ENCODE measurements at regions not wholly inside any gene's neighbourhood (a gene's known extent, or its start where the extent isn't known, plus 50 kb on each side); places are given as distances from the start of the nearest gene placed in this dataset.

GRCh38 chr2:152227969-152228592, 52.5 kb upstream of the STAM2 start:
- peak; percentile 40 for DNase-seq (ENCODE audit: low read depth)

DNA sequence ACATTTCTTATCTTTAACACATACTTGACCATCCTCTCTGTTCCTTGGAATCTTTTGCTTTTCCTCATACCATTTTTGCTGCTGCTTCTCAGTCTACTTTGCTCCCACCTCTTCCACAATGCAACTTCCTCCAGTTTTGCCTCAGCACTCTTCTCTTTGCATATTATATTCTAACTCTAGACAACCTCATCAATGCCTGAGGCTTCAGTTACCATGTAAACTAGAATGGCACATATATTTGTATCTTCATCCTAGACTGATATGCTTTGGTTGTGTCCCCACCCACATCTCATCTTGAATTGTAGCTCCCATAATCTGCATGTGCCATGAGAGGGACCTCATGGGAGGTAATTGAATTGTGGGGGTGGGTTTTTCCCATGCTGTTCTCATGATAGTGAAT, 55.9 kb upstream of the STAM2 start:
- DNase-seq (ENCODE audit: low read depth) = no peak

DNA sequence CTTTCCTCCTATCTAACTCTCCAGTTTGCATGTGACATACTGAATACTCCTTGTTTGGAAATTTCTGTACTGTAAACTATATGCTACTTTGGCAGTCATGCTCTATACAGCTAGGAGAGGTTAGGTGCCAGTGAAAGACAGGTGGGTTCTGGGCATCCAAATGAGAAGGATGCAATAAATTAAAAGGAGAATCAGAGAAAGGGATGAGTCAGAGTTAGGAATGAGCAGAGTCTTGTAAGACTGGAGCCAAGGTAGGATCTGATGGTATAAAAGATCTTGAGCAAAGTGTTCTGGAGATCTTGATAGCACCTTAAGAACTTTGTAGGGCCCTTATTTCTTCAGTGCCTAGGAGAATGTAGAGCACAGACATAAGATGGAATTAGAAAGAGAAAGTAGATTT, 58.7 kb upstream of the STAM2 start:
- peak; percentile 5 for DNase-seq (ENCODE audit: low read depth)

DNA sequence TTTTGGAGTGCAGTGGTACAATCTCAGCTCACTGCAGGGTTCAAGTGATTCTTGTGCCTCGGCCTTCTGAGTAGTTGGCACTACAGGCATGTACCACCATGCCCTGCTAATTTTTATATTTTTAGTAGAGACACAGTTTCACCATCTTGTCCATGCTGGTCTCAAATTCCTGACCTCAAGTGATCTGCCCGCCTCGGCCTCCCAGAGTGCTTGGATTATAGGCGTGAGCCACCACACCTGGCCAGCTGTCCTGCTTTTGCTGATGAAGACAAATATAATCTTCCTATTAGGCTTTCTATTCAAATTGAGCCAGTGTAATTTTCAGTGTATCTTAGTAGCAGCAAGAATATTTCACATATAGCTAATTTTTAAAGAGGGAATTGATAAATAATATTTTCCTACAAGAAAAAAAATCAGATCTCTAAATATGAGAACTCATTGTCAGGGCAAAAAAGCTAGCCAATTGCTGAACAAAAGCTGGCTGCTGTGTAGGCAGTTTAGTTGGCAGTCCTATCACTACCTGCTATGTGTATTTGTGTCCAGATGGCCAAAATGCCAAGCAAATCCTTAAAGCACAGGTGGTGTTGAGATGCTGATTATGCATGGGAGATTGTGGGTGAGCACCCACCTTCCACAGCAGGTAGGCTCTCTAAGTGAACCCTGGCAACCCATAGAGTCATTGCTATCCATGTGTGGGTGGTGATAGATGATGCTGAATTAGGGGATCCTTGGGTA, 60.8 kb upstream of the STAM2 start:
- no peak for DNase-seq (ENCODE audit: low read depth)

DNA sequence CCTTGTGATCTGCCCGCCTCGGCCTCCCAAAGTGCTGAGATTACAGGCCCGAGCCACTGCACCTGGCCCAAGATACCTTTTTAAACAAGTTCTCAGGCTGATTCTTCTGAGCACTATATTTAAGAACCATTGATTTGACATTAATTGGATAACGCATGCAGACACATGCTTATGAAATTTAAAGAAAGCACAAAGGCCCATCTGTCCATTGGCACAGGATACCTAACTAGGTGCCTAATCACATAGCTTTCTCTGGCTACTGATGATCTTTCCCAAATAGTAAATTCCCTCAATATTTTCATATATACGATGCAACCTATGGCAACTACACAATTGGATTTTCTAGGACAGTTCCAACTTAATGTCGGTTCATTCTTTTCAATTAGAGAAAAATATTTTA, 62.5 kb upstream of the STAM2 start:
- no peak for DNase-seq (ENCODE audit: low read depth)

DNA sequence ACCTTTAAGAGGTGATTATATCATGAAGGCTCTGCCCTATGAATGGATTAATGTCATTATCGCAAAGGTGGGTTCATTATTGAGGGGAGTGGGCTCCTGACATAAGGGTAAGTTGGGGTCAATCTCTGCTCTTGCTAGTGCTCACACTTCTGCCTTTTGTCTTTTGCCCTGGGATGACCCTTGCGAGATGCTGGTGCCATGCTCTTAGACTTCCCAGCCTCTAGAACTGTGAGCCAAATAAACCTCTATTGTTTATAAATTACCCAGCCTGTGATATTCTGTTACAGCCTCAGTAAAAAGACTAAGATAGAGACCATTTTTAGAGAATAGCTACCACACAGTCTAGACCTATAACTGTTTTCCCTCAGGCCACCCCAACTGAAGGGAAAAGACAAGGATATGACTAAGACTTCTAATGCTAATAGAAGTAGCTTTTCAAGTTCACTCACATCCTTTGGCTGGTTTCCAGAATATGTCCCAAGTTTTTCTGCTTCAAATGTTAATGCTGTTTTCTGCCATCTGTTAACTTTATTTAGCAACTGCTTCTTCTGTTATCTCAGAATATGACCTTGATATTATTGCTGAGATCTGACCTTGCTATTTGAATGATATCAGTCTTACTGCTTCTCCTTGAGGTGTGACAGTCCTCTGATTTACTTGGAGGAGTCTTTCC, 65.1 kb upstream of the STAM2 start:
- peak; percentile 89 for DNase-seq (ENCODE audit: low read depth)

- DNase-seq (ENCODE audit: low read depth) = no peak
Observed at GRCh38 chr2:152241948-152242729, 66.6 kb upstream of the STAM2 start.

GRCh38 chr2:152242787-152243472, 67.4 kb upstream of the STAM2 start:
- no peak for DNase-seq (ENCODE audit: low read depth)

DNA sequence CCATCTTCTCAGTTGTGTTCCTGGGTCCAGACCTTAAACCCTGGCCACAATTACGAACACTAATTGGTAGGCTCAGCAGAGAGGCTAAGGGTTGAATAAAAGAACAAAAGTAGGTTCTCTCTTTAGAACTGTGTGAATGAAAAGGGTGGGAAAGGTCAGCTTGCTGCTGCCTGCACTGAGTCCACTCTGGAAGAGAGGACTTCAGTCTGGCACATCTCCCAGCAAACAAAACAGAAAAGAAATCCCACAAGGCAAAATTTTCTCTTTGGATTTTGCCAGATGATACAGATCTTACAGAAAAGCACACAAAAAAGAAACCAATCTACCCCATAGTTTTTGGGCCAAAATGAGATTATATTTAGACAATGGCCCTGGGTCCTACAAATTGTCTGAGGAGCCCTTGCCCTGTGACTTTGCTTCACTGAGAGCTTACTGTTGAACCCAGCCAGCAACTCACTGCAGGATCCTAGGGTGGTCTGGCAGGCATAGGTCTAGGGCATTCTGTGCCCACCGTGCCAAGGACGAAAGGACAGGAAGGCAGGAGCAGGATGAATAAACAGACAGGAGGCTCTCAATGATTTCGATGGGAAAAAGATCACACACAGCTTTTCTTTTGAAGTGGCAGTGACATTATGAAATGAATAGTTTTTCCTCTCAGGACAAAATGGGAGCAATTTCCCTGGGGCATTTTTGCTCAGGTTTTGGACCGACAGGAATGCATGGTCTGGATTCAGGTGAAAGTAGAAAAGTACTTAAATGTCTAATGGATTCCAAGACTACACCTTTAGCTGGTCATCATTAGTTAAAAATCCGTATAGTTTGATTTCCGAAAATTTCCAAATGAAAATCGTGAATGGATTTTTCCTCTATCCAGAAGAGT, 68.4 kb upstream of the STAM2 start:
- no peak for DNase-seq (ENCODE audit: low read depth)

- no peak for DNase-seq (ENCODE audit: low read depth)
Observed at GRCh38 chr2:152245653-152246052, 70.1 kb upstream of the STAM2 start.

GRCh38 chr2:152246686-152247336, 71.2 kb upstream of the STAM2 start:
- DNase-seq (ENCODE audit: low read depth) = no peak

- DNase-seq (ENCODE audit: low read depth) = no peak
Observed at GRCh38 chr2:152247337-152247695, 71.8 kb upstream of the STAM2 start.

DNA sequence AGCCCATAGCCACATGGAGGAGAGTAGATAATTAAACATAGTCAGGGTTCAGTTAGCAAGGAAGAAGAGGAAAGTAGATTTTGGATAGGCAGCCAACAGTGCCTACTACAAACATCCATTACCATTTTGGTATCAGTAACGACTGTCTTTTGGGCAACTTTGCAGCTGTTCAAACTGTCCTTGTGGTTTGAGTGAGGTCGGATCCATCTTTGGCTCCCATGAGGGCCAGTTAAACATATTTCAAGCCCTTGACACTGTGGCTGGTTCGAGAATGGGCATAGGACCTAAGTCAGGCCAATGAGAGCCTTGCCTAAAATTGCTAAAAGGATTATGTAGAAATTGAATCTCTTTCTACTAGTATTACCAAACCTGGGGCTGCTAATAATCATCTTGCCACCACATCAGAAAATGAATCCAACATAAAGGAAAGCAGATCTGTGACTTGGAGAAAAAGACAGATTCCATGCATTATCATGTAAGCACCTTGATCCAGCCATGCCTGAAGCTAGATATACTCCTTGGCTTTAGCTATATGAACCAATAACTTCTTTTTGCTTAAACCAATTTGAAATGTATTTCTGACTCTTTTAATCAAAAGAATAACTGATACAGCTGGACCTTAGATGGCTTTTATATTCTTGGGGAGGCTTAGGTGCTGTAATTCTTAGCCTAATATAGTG, 75.0 kb upstream of the STAM2 start:
- DNase-seq (ENCODE audit: low read depth) = no peak

DNA sequence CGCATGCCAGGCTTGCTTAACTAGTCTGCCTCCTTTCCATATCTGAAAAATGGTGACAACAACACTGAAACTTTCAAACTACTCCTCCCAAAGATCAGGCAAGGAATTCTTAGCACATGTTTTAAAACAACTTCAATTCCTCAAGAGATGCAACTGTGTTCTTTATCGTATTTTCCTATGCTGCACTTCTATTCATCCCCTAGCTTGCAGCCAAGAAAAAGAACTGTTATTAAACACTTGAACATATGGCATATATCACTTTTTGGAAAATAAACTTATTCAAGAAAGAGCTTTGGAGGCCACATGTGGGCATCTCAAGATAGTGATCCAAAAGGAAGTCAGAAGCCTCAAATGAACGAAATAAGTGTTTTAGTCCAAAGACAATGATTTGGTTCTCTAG, 75.6 kb upstream of the STAM2 start:
- no peak for DNase-seq (ENCODE audit: low read depth)

DNA sequence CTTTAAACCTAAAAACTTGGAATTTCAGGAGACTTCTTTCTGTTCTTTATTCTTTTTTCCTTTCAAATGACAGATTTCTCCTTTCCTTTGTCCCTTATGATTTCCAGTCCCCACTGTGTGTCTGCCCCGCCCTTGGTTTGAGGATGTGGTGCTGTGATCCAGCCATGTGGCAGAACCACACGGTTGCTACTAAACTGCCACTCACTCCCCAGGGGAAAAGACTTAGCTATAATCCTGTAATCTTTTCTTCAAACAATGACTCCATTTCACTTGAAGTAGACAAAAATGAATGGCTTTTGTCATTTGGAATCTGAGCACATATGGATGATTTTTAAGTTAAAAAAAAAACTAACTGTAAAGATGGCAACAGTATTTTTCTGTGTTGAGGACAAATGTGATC, 76.2 kb upstream of the STAM2 start:
- no peak for DNase-seq (ENCODE audit: low read depth)

DNA sequence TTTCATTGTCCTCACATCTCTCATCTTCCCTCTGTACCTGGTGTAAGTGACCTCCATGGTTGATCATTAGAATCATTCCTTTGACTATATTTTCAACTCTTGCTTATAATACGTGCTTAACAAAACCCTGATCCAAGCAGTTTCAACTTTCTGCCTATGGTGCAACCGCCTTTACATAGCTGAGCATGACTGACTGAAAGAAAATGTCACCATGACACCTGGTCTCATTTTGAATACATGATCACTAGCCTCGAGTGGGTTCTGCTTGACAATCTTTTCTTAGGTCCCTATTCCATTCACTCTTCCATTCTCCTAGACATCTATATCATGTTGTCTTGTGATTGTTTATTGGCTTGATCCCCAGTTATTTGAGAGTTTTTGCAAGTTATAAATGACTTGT, 78.9 kb upstream of the STAM2 start:
- no peak for DNase-seq (ENCODE audit: low read depth)

DNA sequence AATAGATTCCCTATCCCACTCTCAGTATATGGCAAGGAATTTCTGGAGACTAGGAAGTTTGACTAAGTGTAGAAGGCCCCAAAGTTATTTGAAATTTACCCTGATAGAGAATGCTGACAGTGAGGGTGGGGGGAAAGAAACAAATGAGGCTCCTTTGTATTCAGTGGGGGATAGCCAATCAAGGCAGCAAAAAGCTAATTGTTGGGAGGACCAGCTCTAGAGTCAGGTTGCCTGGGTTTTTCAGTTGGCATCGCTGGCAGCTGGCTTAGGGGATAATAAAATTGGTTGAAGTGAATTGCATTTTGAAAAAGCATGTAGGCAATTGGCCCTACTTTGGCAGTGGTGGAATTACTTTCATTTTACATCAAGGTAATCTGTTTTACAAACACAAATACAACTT, 79.4 kb upstream of the STAM2 start:
- no peak for DNase-seq (ENCODE audit: low read depth)

- DNase-seq (ENCODE audit: low read depth) = no peak
Observed at GRCh38 chr2:152255918-152256317, 79.1 kb upstream of the FMNL2 start.

GRCh38 chr2:152260939-152261338, 74.0 kb upstream of the FMNL2 start:
- no peak for DNase-seq (ENCODE audit: low read depth)

GRCh38 chr2:152263911-152264310, 71.1 kb upstream of the FMNL2 start:
- DNase-seq (ENCODE audit: low read depth) = no peak
